GM13977 (cell line): ENCODE measurements at regions not wholly inside any gene's neighbourhood (a gene's known extent, or its start where the extent isn't known, plus 50 kb on each side); places are given as distances from the start of the nearest gene placed in this dataset.

Experiments used
- DNase-seq: peaks from one replicate; pipeline ENCODE4 v3.0.0; 2012; ENCODE audit warnings: low spot score
- in situ Hi-C: fragments of 300-500 bp; cut with MboI; formaldehyde crosslinking; loops from one replicate; pipeline ENCODE4 v1.12.0; 2022; ENCODE audit warnings: low sequenced_read_pairs, low pct_unique_long_range_greater_than_20kb, mixed read lengths, inconsistent platforms; ENCODE audit not compliant: unreplicated experiment
- TF ChIP-seq, protein P1 (sequence below): IDR thresholded peaks from 2 replicates; pipeline ENCODE4 v1.5.1; 2012; ENCODE audit warnings: mild to moderate bottlenecking, control low read depth; ENCODE audit not compliant: insufficient read depth; ENCODE audit errors: extremely low read depth, missing control alignments

DNA sequence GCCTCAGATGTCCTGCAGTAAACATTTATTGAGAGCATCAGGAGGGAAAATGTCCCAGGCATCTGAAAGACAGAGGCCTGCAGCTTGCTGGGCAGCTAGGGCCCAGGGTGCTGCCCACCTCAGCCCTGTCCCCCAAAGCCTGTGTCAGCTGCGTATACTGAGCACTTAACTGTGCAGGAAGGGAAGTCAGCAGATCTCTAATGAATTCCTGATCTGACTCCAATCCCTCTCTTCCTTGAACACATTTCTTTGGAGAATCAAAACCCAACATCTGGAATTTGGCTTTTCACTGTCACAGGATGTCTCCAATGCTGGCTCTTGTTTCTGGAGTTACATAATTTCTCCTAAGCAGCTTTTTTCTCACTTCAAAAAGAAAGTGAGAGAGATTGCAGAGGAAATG lies 364.7 kb upstream of the NFE2L3 start:
- TF ChIP-seq, protein P1, sequence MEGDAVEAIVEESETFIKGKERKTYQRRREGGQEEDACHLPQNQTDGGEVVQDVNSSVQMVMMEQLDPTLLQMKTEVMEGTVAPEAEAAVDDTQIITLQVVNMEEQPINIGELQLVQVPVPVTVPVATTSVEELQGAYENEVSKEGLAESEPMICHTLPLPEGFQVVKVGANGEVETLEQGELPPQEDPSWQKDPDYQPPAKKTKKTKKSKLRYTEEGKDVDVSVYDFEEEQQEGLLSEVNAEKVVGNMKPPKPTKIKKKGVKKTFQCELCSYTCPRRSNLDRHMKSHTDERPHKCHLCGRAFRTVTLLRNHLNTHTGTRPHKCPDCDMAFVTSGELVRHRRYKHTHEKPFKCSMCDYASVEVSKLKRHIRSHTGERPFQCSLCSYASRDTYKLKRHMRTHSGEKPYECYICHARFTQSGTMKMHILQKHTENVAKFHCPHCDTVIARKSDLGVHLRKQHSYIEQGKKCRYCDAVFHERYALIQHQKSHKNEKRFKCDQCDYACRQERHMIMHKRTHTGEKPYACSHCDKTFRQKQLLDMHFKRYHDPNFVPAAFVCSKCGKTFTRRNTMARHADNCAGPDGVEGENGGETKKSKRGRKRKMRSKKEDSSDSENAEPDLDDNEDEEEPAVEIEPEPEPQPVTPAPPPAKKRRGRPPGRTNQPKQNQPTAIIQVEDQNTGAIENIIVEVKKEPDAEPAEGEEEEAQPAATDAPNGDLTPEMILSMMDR, result no peak
- in situ Hi-C loops, result no loop called here
- no peak for DNase-seq

DNA sequence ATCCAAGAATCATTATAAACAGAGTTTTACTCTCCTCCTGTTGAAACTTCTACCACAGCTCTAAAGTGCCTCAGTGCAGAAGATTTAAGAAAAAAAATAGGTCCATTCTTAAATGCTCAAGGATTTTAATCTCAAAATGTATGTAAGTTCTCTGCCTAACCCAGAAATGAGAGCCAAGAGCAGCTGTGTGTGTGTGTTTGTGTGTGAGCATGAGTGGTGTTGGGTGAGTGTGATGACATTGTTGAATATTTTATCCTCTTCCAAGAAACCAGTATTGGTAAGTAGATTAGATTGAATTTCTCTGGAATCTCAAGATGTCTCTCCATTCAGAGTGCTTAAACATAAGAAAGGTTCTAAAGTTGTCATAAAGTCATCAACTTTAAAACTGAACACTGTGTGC lies 363.6 kb upstream of the NFE2L3 start:
- TF ChIP-seq, protein P1, result no peak
- no peak for DNase-seq
- in situ Hi-C loops, result no loop called here

DNA sequence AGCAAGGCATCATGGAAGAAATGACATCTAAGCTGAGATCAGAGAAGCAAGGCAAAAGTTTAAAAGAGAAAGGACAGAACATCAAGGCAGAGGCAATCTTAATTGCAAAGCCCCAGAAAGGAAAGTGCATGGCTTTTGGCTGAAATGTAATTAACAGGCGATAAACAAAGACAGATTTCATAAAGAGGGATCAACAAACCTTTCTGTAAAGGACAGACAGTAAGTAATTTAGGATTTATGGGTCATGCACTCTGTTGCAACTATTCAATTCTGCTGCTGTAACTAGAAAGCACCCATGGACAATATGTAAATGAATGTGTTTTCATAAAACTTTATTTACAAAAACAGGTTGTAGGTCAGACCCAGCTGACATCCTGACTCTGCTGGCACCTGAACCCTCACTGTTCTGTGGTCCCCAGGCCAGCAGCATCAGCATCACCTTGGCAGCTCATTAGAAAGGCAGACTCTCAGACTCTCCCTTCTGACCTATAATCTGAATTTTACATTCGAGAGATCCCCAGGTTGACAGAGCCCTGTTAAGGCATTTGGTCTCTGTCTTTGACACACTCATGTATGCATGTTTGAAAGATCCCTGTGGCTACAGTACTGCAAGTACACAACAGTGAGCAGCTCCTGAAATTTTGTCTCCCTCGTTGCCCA lies 362.9 kb upstream of the NFE2L3 start:
- DNase-seq, result no peak
- in situ Hi-C loops, result no loop called here
- TF ChIP-seq, protein P1, result no peak

DNA sequence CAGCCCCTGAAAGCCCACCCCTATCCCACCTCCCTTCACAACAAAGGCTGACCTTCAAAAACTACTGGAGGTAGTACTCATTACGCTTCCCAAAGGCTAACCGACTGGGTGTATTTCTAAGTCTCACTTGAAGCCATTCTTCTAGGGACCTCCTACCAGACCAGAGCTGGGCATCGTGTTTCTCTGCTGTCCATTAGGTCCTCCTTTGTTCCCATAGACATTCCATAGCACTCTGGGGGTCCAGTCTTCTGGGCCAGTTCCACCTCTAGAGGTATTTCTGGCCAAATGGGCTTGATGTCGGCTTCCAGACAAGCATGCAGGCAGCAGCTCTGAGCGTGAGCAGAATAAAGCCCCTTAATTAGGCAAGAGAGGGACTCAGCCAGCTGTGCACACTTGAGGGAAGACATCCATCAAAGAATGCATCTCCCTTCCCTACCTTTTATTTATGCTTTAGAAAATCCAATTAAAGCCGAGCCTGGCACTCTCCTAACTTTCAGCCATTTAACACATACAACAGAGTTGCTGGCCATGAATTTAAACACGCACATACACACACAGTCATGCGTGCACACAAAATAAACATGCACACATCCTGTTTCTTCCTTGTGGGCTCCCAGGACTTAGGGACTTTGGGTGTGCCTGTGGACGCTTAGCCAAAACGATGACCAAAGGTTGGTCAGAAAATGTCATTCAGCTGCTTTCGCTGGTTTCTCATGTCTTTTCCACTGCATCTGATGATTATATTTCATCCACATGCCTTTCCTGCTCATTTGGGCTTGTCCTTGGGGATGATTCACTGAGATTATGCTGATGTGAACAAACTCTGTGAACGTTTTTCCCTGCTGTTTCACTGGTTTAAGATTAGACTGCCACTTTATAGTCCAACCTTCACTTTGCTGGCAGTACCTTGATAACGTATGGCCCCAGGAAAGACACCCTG lies 362.0 kb upstream of the NFE2L3 start:
- in situ Hi-C loops, result no loop called here
- DNase-seq, result no peak
- TF ChIP-seq, protein P1, result no peak

DNA sequence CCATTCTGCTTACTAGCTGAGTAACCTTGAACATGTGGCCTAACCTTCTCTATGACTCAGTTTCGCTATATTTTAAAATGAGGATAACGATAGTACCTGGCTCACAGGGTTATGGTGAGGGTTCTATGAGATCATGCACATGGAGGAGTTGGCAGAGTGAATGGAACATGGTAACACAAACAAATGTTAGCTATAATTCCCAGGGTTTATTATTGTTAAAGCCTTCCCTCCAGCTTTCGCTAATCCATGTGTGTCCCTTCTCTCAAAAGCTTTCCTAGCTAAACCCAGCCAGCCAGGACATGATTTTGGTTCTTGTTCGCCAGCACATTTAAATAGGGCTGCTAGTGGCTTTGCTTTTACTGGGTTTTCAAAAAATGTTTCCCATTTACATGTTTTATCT lies 361.0 kb upstream of the NFE2L3 start:
- no peak for DNase-seq
- in situ Hi-C loops, result no loop called here
- TF ChIP-seq, protein P1, result no peak

DNA sequence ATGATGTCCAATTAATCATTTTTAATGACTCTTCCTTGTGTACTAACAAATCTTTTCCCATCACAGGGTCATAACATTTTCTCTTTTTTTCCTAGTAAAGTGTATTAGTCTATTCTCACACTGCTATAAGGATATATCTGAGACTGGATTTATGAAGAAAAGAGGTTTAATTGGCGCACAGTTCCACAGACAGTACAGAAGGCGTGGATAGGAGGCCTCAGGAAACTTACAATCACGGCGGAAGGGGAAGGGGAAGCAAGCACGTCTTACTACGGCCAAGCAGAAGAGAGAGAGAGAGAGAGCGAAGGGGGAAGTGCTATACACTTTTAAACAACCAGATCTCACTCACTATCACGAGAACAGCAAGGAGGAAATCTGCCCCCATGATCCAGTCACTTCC lies 359.4 kb upstream of the NFE2L3 start:
- TF ChIP-seq, protein P1, result no peak
- in situ Hi-C loops, result no loop called here
- no peak for DNase-seq
